T-cell (primary cell): ENCODE measurements at regions not wholly inside any gene's neighbourhood (a gene's known extent, or its start where the extent isn't known, plus 50 kb on each side); places are given as distances from the start of the nearest gene placed in this dataset.
"Not testable (repeated sequence)": the region's sequence is repeated elsewhere in the genome, so short reads cannot be mapped to it uniquely, and the experiment has no call there.

Experiments
- ATAC-seq, 4 experiments: fragments of 200-7000 bp in 3 of 4; fragments of 150-1000 bp in 1 of 4; cut with Tn5 transposase; replicated peaks in 1 of 4; 1 replicate in 3 of 4; 2 replicates in 1 of 4; pipeline ENCODE4 v1.10.0; 2021; ENCODE audit warnings: moderate library complexity in 3 of 4, mild to moderate bottlenecking in 2 of 4, moderate number of reproducible peaks in 1 of 4
- CTCF ChIA-PET, 2 donors: fragments of 300-600 bp; sonication (Branson Sonifier 250); formaldehyde crosslinking; loops; one replicate each; lab custom pipeline; 2022; ENCODE audit warnings: antibody characterized with exemption in 2 of 2; lab: Charles Lee
- POLR2A ChIA-PET, 2 donors: fragments of 300-600 bp; sonication (Branson Sonifier 250); formaldehyde crosslinking; loops; one replicate each; lab custom pipeline; 2022; ENCODE audit warnings: antibody characterized with exemption in 2 of 2; lab: Charles Lee
- DNase-seq, 35 experiments: peaks; one replicate each; pipeline versions ENCODE4 v3.0.0 to v3.0.0-alpha.2; 2013 to 2023
- H3K27ac ChIP-seq: one replicate; pipeline ENCODE4 v1.5.1; 2013; ENCODE audit warnings: low read length
- H3K27me3 ChIP-seq, 2 experiments: replicated peaks in 1 of 2; 1 replicate in 1 of 2; 2 replicates in 1 of 2; pipeline versions ENCODE4 v1.6.1 to v1.7.0; 2013; ENCODE audit warnings: low read length in 1 of 2, mixed read lengths in 1 of 2; ENCODE audit not compliant: control insufficient read depth in 2 of 2, insufficient read depth in 2 of 2; ENCODE audit errors: extremely low read depth in 1 of 2
- H3K36me3 ChIP-seq, 2 donors: 1 replicate in 1 of 2; 2 replicates in 1 of 2; pipeline versions ENCODE4 v1.6.1 to v1.7.0; 2013; ENCODE audit warnings: low read length in 1 of 2; ENCODE audit not compliant: control insufficient read depth in 2 of 2, insufficient read depth in 1 of 2; ENCODE audit errors: extremely low read depth in 1 of 2
- H3K4me1 ChIP-seq, 2 experiments: 1 replicate in 1 of 2; 2 replicates in 1 of 2; pipeline versions ENCODE4 v1.6.1 to v1.7.0; 2013; ENCODE audit warnings: low read length in 2 of 2, mixed read lengths in 1 of 2; ENCODE audit not compliant: insufficient read depth in 2 of 2, control insufficient read depth in 1 of 2; ENCODE audit errors: extremely low read depth in 1 of 2
- H3K4me3 ChIP-seq, 2 donors: 1 replicate in 1 of 2; 2 replicates in 1 of 2; pipeline versions ENCODE4 v1.5.1 to v1.7.0; 2013; ENCODE audit warnings: mild to moderate bottlenecking in 2 of 2, low read length in 1 of 2, moderate library complexity in 1 of 2; ENCODE audit not compliant: control insufficient read depth in 1 of 2; ENCODE audit errors: extremely low read depth in 1 of 2
- H3K9me3 ChIP-seq: 2 replicates; pipeline ENCODE4 v1.7.0; 2013
- H3K27ac Mint-ChIP-seq, 2 donors: one replicate each; pipeline ENCODE4 v1.8.0; 2020 to 2021; ENCODE audit warnings: mild to moderate bottlenecking in 2 of 2, mixed read lengths in 2 of 2
- H3K27me3 Mint-ChIP-seq, 2 donors: one replicate each; pipeline ENCODE4 v1.8.0; 2021 to 2022; ENCODE audit warnings: mixed read lengths in 2 of 2
- H3K36me3 Mint-ChIP-seq: one replicate; pipeline ENCODE4 v1.8.0; 2021; ENCODE audit warnings: mixed read lengths
- H3K4me1 Mint-ChIP-seq, 3 donors: one replicate each; pipeline ENCODE4 v1.8.0; 2020 to 2022; ENCODE audit warnings: mixed read lengths in 3 of 3, mild to moderate bottlenecking in 1 of 3
- H3K4me3 Mint-ChIP-seq, 3 donors: one replicate each; pipeline ENCODE4 v1.8.0; 2020 to 2022; ENCODE audit warnings: mild to moderate bottlenecking in 3 of 3, mixed read lengths in 3 of 3, moderate library complexity in 3 of 3
- H3K9me3 Mint-ChIP-seq, 3 donors: one replicate each; pipeline ENCODE4 v1.8.0; 2020 to 2022; ENCODE audit warnings: mixed read lengths in 3 of 3
- WGBS: methylation state at CpG from one replicate; pipeline ENCODE4 v1.1.5; 2013; ENCODE audit warnings: missing lambda C conversion rate; ENCODE audit not compliant: insufficient coverage; 5-methylcytosine and 5-hydroxymethylcytosine counted together

GRCh38 chr2:176421297-176422050, 152.2 kb downstream of the MTX2 start:
- Histone ChIP-seq H3K36me3 (no peaks in the 10 kb centered on the region), H3K4me1 (no peaks in the 10 kb centered on the region), H3K4me3 (no peak overlapping the region), H3K27me3 (no peaks in the 10 kb centered on the region), H3K27ac (no peak overlapping the region), H3K9me3 (no peaks in the 10 kb centered on the region)
- POLR2A ChIA-PET: no interaction called here
- 65% methylated on average over 1 of the region's 5 CpGs for WGBS
- no peak for ATAC-seq
- no peaks in the 10 kb centered on the region for H3K9me3 Mint-ChIP-seq
- H3K36me3 Mint-ChIP-seq: no peaks in the 10 kb centered on the region
- no peak for DNase-seq
- no peak overlapping the region for H3K27ac Mint-ChIP-seq
- no peak overlapping the region for H3K4me3 Mint-ChIP-seq
- CTCF ChIA-PET: no interaction called here
- peaks cover 17 to 40% of the 10 kb centered on the region in 2 donors for H3K27me3 Mint-ChIP-seq
- no peaks in the 10 kb centered on the region for H3K4me1 Mint-ChIP-seq

DNA sequence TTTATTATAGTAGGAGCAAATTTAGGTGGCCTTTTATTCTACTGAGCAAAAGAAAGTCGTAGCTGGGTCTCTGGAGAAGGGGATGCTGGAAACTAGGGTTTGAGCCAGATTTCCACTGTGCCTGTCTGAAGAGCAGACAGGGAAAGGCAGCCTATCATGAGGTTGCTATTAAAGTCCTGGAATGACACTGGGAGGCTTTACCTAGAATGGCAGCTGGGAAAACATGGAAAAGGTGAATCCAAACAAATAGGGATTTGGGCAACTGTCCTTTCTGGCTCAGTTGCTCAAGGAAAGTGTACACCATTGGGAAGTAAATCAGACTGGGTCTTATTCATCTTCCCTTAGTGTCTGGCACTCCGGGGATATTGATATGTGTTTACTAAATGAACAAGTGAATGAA, 154.6 kb downstream of the MTX2 start:
- DNase-seq (no peak), ATAC-seq (no peak)
- no peaks in the 10 kb centered on the region for H3K36me3 Mint-ChIP-seq
- H3K27me3 ChIP-seq: no peaks in the 10 kb centered on the region
- H3K9me3 ChIP-seq: no peaks in the 10 kb centered on the region
- no peaks in the 10 kb centered on the region for H3K4me1 ChIP-seq
- H3K27ac Mint-ChIP-seq: no peak overlapping the region
- H3K9me3 Mint-ChIP-seq: no peaks in the 10 kb centered on the region
- no peak overlapping the region for H3K27ac ChIP-seq
- H3K4me3 ChIP-seq: no peak overlapping the region
- WGBS: 75% methylated on average over 1 of the region's 2 CpGs
- POLR2A ChIA-PET: no interaction called here
- CTCF ChIA-PET: interaction anchor here in 1 of 2 donors (0.7 kb wide), 2 partner anchors 28 to 224 kb away, joined by 3 to 6 read pairs; no protein-coding TSS in a partner anchor
- H3K36me3 ChIP-seq: no peaks in the 10 kb centered on the region
- no peak overlapping the region for H3K4me3 Mint-ChIP-seq
- H3K4me1 Mint-ChIP-seq: no peaks in the 10 kb centered on the region
- peaks cover 14 to 42% of the 10 kb centered on the region in 2 donors for H3K27me3 Mint-ChIP-seq

GRCh38 chr2:176424746-176425145, 155.5 kb downstream of the MTX2 start:
- H3K36me3 Mint-ChIP-seq: no peaks in the 10 kb centered on the region
- no peak overlapping the region for H3K4me3 Mint-ChIP-seq
- Histone ChIP-seq H3K36me3 (no peaks in the 10 kb centered on the region), H3K27me3 (no peaks in the 10 kb centered on the region), H3K4me3 (no peak overlapping the region), H3K9me3 (no peaks in the 10 kb centered on the region), H3K4me1 (no peaks in the 10 kb centered on the region), H3K27ac (no peak overlapping the region)
- WGBS: 80% methylated on average over 1 of the region's 2 CpGs
- ATAC-seq (no peak), DNase-seq (no peak)
- H3K27ac Mint-ChIP-seq: no peak overlapping the region
- H3K4me1 Mint-ChIP-seq: no peaks in the 10 kb centered on the region
- CTCF ChIA-PET: no interaction called here
- H3K9me3 Mint-ChIP-seq: no peaks in the 10 kb centered on the region
- peaks cover 14 to 35% of the 10 kb centered on the region in 2 donors for H3K27me3 Mint-ChIP-seq
- POLR2A ChIA-PET: interaction anchor here in 1 of 2 donors (0.6 kb wide), 1 partner anchor 225 kb away, joined by 5 read pairs; no protein-coding TSS in a partner anchor

DNA sequence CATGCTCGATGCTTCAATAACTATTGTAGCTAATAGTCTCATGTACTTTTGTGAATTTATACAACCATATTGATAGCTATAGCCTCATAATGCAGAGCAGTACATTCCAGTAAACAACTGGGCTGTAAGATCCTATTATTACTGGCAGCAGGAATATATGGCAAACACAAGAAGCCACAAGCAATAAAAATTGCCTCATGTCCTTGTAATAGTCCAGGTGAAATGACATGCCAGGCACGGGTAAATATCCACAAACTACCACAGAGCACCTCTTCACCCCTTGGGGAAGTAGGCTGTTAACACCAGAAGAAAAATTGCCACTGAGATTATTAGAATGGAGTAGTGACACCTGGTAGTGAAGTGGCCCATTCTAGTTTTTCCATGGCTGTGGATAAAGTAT, 158.3 kb downstream of the MTX2 start:
- H3K27me3 ChIP-seq: no peaks in the 10 kb centered on the region
- Mint-ChIP-seq H3K4me3 (no peak overlapping the region), H3K27ac (no peak overlapping the region), H3K27me3 (peaks cover 12 to 29% of the 10 kb centered on the region in 2 donors), H3K36me3 (no peaks in the 10 kb centered on the region), H3K9me3 (no peaks in the 10 kb centered on the region), H3K4me1 (no peaks in the 10 kb centered on the region)
- H3K36me3 ChIP-seq: no peaks in the 10 kb centered on the region
- H3K9me3 ChIP-seq: peaks cover 2% of the 10 kb centered on the region
- no peak for DNase-seq
- no peaks in the 10 kb centered on the region for H3K4me1 ChIP-seq
- ChIA-PET POLR2A (no interaction called here), CTCF (no interaction called here)
- H3K27ac ChIP-seq: no peak overlapping the region
- no peak overlapping the region for H3K4me3 ChIP-seq
- no peak for ATAC-seq
- WGBS: no CpG with 5 or more reads among the region's 2 CpGs

DNA sequence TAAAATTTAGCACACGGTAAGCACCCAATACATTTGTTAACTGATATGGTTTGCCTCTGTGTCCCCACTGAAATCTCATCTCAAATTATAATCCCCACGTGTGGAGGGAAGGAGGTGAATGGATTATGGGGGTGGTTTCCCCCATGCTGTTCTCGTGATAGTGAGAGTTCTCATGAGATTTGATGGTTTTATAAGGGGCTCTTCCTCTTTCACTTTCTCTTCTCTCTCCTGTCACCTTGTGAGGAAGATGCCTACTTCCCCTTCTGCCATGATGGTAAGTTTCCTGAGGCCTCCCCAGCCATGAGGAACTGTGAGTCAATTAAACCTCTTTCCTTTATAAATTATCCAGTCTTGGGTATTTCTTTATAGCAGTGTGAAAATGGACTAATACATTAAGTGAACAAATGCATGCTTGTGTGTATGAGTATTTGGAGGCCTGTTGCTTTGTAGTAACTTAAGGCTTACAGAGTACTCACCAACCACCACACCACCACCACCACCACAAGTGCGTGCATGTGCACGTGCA, 159.8 kb downstream of the MTX2 start:
- POLR2A ChIA-PET, H3K36me3 Mint-ChIP-seq, H3K27me3 ChIP-seq, H3K27ac ChIP-seq, H3K27ac Mint-ChIP-seq, H3K36me3 ChIP-seq, ATAC-seq, H3K4me3 ChIP-seq, H3K4me3 Mint-ChIP-seq, H3K4me1 Mint-ChIP-seq, H3K4me1 ChIP-seq, DNase-seq, H3K9me3 Mint-ChIP-seq, H3K9me3 ChIP-seq: not testable (repeated sequence)
- peaks cover 13 to 19% of the 10 kb centered on the region in 2 donors for H3K27me3 Mint-ChIP-seq
- CTCF ChIA-PET: interaction anchor here in 1 of 2 donors (1.2 kb wide), 1 partner anchor 26 kb away, joined by 3 read pairs; no protein-coding TSS in a partner anchor
- WGBS: no CpG with 5 or more reads among the region's 5 CpGs

DNA sequence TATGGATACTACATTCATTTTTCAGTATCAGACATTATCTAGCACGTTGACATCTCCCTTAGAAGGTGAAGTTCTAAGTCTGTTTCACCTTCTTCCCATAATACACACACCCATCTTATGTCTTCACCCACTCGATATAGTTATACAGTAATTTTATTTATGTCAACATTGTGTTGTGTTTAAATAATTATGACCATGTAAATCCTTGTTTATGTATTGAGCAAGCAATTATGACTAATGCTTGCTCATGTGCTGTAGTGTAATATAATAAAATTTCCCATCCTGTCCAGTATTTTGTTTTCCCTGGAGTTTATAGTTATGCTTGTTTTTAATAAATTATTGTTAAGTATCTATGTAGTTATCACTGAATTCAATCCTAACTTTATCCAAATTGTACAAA, 163.2 kb downstream of the MTX2 start:
- CTCF ChIA-PET: interaction anchor here in 1 of 2 donors (0.7 kb wide), 1 partner anchor 23 kb away, joined by 3 read pairs; no protein-coding TSS in a partner anchor
- Mint-ChIP-seq H3K4me1 (no peaks in the 10 kb centered on the region), H3K9me3 (peaks cover 3 to 5% (median 3%) of the 10 kb centered on the region in 3 donors), H3K27me3 (peaks cover 24 to 25% of the 10 kb centered on the region in 2 donors), H3K4me3 (no peak overlapping the region), H3K36me3 (no peaks in the 10 kb centered on the region), H3K27ac (no peak overlapping the region)
- Histone ChIP-seq H3K9me3 (peaks cover 4% of the 10 kb centered on the region), H3K36me3 (no peaks in the 10 kb centered on the region), H3K27ac (no peak overlapping the region), H3K4me1 (no peaks in the 10 kb centered on the region), H3K27me3 (peaks cover 0 to 5% of the 10 kb centered on the region in 2 experiments), H3K4me3 (no peak overlapping the region)
- no CpG with 5 or more reads among the region's 2 CpGs for WGBS
- DNase-seq (no peak), ATAC-seq (no peak)
- POLR2A ChIA-PET: no interaction called here
